T1000 (cell line): ENCODE measurements at regions not wholly inside any gene's neighbourhood (a gene's known extent, or its start where the extent isn't known, plus 50 kb on each side); places are given as distances from the start of the nearest gene placed in this dataset.
"Not testable (repeated sequence)": the region's sequence is repeated elsewhere in the genome, so short reads cannot be mapped to it uniquely, and the experiment has no call there.

ENCODE experiments used
- DNase-seq: peaks from one replicate; lab custom pipeline; 2025; ENCODE audit warnings: mixed read lengths; lab: John Stamatoyannopoulos, UW

GRCh38 chr20:61092251-61092650 lies 159.8 kb upstream of the CDH4 start:
- no peak for DNase-seq

GRCh38 chr20:61094581-61094980 lies 157.5 kb upstream of the CDH4 start:
- no peak for DNase-seq

- no peak for DNase-seq
Measured at GRCh38 chr20:61096463-61096862, 155.6 kb upstream of the CDH4 start.

- no peak for DNase-seq
Measured at GRCh38 chr20:61099806-61100205, 152.3 kb upstream of the CDH4 start.

- no peak for DNase-seq
Measured at GRCh38 chr20:61100489-61100888, 151.6 kb upstream of the CDH4 start.

- DNase-seq, result not testable (repeated sequence)
Measured at GRCh38 chr20:61101321-61101720, 150.7 kb upstream of the CDH4 start.

GRCh38 chr20:61104232-61104631 lies 147.8 kb upstream of the CDH4 start:
- DNase-seq, result no peak

GRCh38 chr20:61105395-61105794 lies 146.7 kb upstream of the CDH4 start:
- no peak for DNase-seq

GRCh38 chr20:61106438-61106837 lies 145.6 kb upstream of the CDH4 start:
- DNase-seq, result no peak

GRCh38 chr20:61109221-61109805 lies 142.7 kb upstream of the CDH4 start:
- DNase-seq, result no peak

- no peak for DNase-seq
Measured at GRCh38 chr20:61112515-61112914, 139.5 kb upstream of the CDH4 start.

- DNase-seq, result no peak
Measured at GRCh38 chr20:61113731-61114130, 138.3 kb upstream of the CDH4 start.

- no peak for DNase-seq
Measured at GRCh38 chr20:61114493-61115175, 137.4 kb upstream of the CDH4 start.

- no peak for DNase-seq
Measured at GRCh38 chr20:61115364-61116065, 136.5 kb upstream of the CDH4 start.

GRCh38 chr20:61117725-61118124 lies 134.3 kb upstream of the CDH4 start:
- no peak for DNase-seq

- DNase-seq, result no peak
Measured at GRCh38 chr20:61118429-61119224, 133.4 kb upstream of the CDH4 start.

- DNase-seq, result no peak
Measured at GRCh38 chr20:61119273-61119672, 132.8 kb upstream of the CDH4 start.

- DNase-seq, result no peak
Measured at GRCh38 chr20:61119794-61120410, 132.2 kb upstream of the CDH4 start.

GRCh38 chr20:61120595-61121515 lies 131.2 kb upstream of the CDH4 start:
- DNase-seq, result no peak

- DNase-seq, result no peak
Measured at GRCh38 chr20:61121661-61122060, 130.4 kb upstream of the CDH4 start.

GRCh38 chr20:61123286-61123685 lies 128.8 kb upstream of the CDH4 start:
- no peak for DNase-seq
